GM12874 (cell line): ENCODE measurements at regions not wholly inside any gene's neighbourhood (a gene's known extent, or its start where the extent isn't known, plus 50 kb on each side); places are given as distances from the start of the nearest gene placed in this dataset.

Source experiments
- TF ChIP-seq, protein P1 (sequence below): IDR thresholded peaks from 2 replicates; pipeline ENCODE4 v1.5.1; 2011; ENCODE audit warnings: low read depth, mild to moderate bottlenecking, control low read depth, low read length, moderate library complexity; ENCODE audit not compliant: insufficient read depth

DNA sequence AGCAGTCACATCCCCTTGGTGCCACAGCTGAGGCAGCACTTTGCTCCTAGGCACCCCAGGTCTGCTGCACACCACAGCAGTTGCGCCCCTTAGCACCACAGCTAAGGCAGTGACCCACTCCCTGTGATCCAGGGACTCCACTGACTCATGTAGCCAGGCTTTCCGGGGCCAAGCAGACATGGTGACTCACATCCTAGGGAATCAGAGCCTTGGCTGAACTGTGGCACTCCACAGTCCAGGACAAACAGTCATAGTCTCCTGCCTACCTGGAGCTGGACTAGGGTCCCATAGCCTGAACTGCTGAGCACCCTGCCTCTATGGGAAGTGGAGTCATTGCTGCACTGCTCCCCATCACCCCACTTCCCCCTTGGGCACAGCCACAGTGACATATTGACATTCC is 338.7 kb downstream of the NPR3 start:
- TF ChIP-seq, protein P1, sequence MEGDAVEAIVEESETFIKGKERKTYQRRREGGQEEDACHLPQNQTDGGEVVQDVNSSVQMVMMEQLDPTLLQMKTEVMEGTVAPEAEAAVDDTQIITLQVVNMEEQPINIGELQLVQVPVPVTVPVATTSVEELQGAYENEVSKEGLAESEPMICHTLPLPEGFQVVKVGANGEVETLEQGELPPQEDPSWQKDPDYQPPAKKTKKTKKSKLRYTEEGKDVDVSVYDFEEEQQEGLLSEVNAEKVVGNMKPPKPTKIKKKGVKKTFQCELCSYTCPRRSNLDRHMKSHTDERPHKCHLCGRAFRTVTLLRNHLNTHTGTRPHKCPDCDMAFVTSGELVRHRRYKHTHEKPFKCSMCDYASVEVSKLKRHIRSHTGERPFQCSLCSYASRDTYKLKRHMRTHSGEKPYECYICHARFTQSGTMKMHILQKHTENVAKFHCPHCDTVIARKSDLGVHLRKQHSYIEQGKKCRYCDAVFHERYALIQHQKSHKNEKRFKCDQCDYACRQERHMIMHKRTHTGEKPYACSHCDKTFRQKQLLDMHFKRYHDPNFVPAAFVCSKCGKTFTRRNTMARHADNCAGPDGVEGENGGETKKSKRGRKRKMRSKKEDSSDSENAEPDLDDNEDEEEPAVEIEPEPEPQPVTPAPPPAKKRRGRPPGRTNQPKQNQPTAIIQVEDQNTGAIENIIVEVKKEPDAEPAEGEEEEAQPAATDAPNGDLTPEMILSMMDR = no peak

DNA sequence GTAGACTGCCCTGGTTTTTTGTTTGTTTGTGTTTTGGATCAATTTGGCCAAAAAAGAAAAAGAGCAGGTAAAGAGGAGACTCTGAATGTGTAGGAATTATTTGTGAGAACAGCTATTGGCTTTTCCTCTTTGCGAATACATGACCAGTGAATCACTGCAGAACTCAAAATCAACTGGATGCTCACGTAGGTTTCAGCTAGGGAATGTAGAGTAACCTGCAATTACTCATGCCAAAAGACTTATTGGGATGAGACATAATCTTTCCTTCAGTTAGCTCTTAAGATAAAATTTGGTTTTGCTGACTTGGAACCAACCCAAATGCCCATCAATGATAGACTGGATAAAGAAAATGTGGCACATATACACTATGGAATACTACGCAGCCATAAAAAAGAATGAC is 348.0 kb downstream of the NPR3 start:
- TF ChIP-seq, protein P1 = no peak

DNA sequence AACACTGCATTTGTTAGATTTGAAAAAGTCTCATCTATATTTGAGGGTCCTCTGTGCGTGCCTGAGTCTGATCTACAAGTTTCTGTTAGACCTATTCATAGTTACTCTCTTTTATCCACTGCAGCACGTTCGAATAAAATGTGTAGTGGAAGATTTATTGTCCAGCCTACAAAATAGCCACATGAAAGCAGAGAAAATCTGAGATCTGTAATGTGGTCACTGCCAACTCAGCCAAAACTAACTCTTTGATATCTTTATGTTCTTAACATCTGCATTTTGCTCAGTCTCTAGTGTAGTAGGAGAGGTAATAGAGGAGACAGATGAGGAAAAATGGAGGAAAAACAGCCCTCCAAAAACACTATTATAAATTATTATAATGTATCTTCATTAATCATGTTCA is 354.0 kb downstream of the NPR3 start:
- TF ChIP-seq, protein P1 = no peak

DNA sequence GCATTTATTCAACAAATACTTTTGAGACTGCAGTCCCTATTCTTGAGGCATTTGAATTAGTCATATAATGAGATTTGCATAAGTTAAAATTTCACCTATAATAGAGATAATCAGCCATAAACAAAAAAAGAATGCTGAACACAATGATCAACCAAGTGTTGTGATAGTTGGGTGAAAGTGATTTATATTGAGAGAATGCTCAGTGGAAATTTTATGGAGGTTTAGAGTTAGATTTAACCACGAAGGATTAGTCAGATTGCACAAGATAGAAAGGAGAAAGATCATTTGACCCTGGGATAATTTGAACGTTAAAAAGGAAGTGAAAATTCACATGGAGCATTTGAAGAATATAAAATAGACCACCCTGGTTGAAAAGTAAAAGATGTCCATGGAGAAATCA is 356.2 kb downstream of the NPR3 start:
- TF ChIP-seq, protein P1 = no peak

DNA sequence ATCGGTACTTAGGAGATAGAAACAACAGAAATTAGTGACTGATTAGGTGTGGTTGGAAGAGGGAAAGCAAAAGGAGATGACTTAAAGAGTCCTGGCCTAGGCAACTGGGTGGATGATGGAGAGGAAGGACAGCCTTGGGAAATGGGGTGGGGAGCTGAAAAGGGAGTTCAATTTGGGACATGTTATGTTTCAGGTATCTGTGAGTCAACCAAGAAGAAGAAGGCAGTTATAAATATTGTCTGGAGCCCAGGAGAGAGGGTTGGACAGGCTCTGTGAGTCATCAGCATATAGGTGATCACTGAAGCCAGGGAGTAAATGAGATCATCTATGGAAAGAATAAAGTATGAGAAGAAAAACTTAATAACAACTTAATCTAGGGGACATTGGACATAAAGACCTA is 357.7 kb downstream of the NPR3 start:
- TF ChIP-seq, protein P1 = no peak

DNA sequence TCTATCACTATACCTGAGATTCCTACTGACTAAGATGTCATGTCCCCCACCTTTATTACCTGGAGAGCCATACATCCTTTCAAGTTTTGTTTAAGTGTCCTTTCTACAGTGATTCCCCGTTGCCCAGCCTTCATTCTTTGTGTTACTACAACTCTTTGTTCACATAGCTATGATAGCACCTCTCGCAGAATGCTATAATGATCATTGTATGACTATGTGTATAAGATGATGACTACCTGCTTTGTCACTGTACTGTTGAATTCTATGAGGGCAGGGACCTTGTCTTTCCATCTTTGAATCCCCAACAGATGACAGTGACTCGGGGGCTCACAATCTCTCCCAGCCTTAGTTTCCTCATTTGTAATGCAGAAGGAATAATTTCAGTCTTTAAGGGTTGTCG is 361.2 kb downstream of the NPR3 start:
- TF ChIP-seq, protein P1 = no peak

DNA sequence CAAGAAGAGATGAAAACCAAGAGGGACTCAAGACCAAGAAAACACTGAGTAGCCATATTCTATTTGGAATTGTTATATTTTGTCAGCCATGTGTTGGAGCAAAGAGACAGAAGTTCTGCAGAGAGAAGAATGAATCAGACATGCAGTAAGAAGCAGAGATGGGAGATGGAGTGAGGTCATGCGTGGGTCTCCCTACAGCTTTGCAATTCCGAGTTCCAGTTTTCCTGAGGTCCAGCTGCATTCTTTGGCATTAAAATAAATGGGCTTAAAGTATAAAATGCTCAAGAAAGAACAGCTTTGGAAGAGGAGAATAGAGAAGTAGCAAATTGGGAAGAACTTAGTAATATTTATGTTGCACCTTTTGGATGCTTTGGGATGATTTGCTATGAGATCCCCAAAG is 361.6 kb downstream of the NPR3 start:
- TF ChIP-seq, protein P1 = no peak

DNA sequence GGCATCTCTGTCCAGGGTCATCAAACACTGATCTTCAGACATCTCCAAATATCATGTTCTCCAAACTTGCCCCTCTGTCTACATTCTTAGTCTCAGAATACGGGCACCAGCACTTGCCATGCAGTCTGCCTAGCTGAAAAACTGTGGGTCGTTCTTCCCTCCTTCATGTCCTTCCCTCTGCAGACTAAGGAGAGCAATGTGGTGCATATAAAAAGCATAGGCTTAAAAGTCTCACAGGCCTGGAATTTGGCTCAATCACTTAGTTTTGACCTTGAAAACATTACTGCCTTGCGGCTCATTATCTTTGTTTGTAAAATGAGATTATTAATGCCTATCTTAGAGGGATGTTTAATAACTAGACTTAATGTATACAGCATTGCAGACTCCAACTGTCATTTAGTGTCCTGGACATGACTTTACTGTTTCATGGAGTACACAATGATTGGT is 362.8 kb downstream of the NPR3 start:
- TF ChIP-seq, protein P1 = no peak
